ENCODE measurements at regions not wholly inside any gene's neighbourhood (a gene's known extent, or its start where the extent isn't known, plus 50 kb on each side); places are given as distances from the start of the nearest gene placed in this dataset.

DNA sequence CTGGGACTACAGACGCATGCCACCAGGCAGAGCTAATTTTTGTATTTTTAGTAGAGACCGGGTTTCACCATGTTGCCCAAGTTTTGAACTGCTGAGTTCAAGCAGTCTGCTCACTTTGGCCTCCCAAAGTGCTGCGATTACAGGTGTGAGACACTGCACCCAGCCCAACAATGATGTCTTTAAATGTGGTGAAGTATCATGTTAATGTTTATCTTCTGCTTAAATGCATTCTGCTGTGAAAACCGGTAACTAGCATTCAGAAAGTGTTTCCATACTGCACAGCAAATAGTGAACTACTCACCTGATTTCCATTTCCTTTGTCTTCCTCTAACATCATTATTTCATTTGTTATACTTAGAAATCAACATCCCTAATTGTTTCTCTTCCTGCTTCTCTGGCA, 264.0 kb upstream of the ITGA1 start (continued):
- TF ChIP-seq GTF2F1 (IDR thresholded peaks at IDR 0.05; ENCODE audit: borderline replicate concordance, low read depth, low read length) = no peak
- TF ChIP-seq EP300 (IDR thresholded peaks at IDR 0.05; ENCODE audit: borderline replicate concordance in 1 of 2, low read depth in 2 of 2, low read length in 2 of 2) = no peak
- TF ChIP-seq EZH2 (IDR thresholded peaks at IDR 0.05; ENCODE audit: low read depth, low read length, severe bottlenecking) = no peak

All from H1 (cell line).